ENCODE measurements at regions not wholly inside any gene's neighbourhood (a gene's known extent, or its start where the extent isn't known, plus 50 kb on each side); places are given as distances from the start of the nearest gene placed in this dataset.

- H3K27me3 ChIP-seq (ENCODE audit: low read length): no peaks in the 10 kb centered on the region
- no peak for TF ChIP-seq EZH2phosphoT487 (conservative IDR thresholded peaks at IDR 0.05; ENCODE audit: low read length)
- TF ChIP-seq CTCF (IDR thresholded peaks at IDR 0.05; ENCODE audit: insufficient read depth, low read length, poor library complexity, severe bottlenecking): no peak
- H3K36me3 ChIP-seq (ENCODE audit: low read length): no peaks in the 10 kb centered on the region
- no peaks in the 10 kb centered on the region for H4K20me1 ChIP-seq (ENCODE audit: low read depth, low read length)
- no peak overlapping the region for H3K9ac ChIP-seq (ENCODE audit: low read length)
- H3K4me2 ChIP-seq (ENCODE audit: low read depth, low read length, poor library complexity, severe bottlenecking): no peak overlapping the region
- H3K79me2 ChIP-seq (ENCODE audit: insufficient read depth, low read length): no peaks in the 10 kb centered on the region
- H3K9me3 ChIP-seq (ENCODE audit: insufficient read depth, low read length): no peaks in the 10 kb centered on the region
- H2AFZ ChIP-seq (ENCODE audit: low read depth, low read length, severe bottlenecking): no peak overlapping the region
- H3K27ac ChIP-seq (ENCODE audit: low read depth, low read length): no peak overlapping the region
- H3K9me2 ChIP-seq (replicated peaks; ENCODE audit: insufficient read depth, low read length): no peaks in the 10 kb centered on the region
- H3K4me3 ChIP-seq (ENCODE audit: insufficient read depth, low read length, poor library complexity, severe bottlenecking): no peak overlapping the region
- H3F3A ChIP-seq (ENCODE audit: insufficient read depth): no peaks in the 10 kb centered on the region
These were observed 412.3 kb upstream of the ID4 start for GRCh38 chr6:19424853-19425252.

GRCh38 chr6:19427548-19427947, 409.6 kb upstream of the ID4 start:
- no peaks in the 10 kb centered on the region for H3K79me2 ChIP-seq (ENCODE audit: insufficient read depth, low read length)
- no peak overlapping the region for H3K27ac ChIP-seq (ENCODE audit: low read depth, low read length)
- no peak overlapping the region for H3K9ac ChIP-seq (ENCODE audit: low read length)
- H3F3A ChIP-seq (ENCODE audit: insufficient read depth): no peaks in the 10 kb centered on the region
- H3K36me3 ChIP-seq (ENCODE audit: low read length): no peaks in the 10 kb centered on the region
- H3K4me3 ChIP-seq (ENCODE audit: insufficient read depth, low read length, poor library complexity, severe bottlenecking): no peak overlapping the region
- H3K4me2 ChIP-seq (ENCODE audit: low read depth, low read length, poor library complexity, severe bottlenecking): no peak overlapping the region
- TF ChIP-seq CTCF (IDR thresholded peaks at IDR 0.05; ENCODE audit: insufficient read depth, low read length, poor library complexity, severe bottlenecking) (no peak), EZH2phosphoT487 (conservative IDR thresholded peaks at IDR 0.05; ENCODE audit: low read length) (no peak)
- no peaks in the 10 kb centered on the region for H4K20me1 ChIP-seq (ENCODE audit: low read depth, low read length)
- H2AFZ ChIP-seq (ENCODE audit: low read depth, low read length, severe bottlenecking): no peak overlapping the region
- no peaks in the 10 kb centered on the region for H3K9me3 ChIP-seq (ENCODE audit: insufficient read depth, low read length)
- no peaks in the 10 kb centered on the region for H3K27me3 ChIP-seq (ENCODE audit: low read length)
- H3K9me2 ChIP-seq (replicated peaks; ENCODE audit: insufficient read depth, low read length): no peaks in the 10 kb centered on the region

GRCh38 chr6:19432966-19433498, 404.1 kb upstream of the ID4 start:
- Histone ChIP-seq H3F3A (ENCODE audit: insufficient read depth) (no peaks in the 10 kb centered on the region), H3K27ac (ENCODE audit: low read depth, low read length) (no peak overlapping the region), H3K9me3 (ENCODE audit: insufficient read depth, low read length) (no peaks in the 10 kb centered on the region), H3K4me3 (ENCODE audit: insufficient read depth, low read length, poor library complexity, severe bottlenecking) (no peak overlapping the region), H3K4me2 (ENCODE audit: low read depth, low read length, poor library complexity, severe bottlenecking) (no peak overlapping the region), H2AFZ (ENCODE audit: low read depth, low read length, severe bottlenecking) (no peak overlapping the region), H3K27me3 (ENCODE audit: low read length) (no peaks in the 10 kb centered on the region), H3K79me2 (ENCODE audit: insufficient read depth, low read length) (no peaks in the 10 kb centered on the region), H3K9ac (ENCODE audit: low read length) (no peak overlapping the region), H4K20me1 (ENCODE audit: low read depth, low read length) (no peaks in the 10 kb centered on the region), H3K36me3 (ENCODE audit: low read length) (no peaks in the 10 kb centered on the region), H3K9me2 (replicated peaks; ENCODE audit: insufficient read depth, low read length) (no peaks in the 10 kb centered on the region)
- TF ChIP-seq CTCF (IDR thresholded peaks at IDR 0.05; ENCODE audit: insufficient read depth, low read length, poor library complexity, severe bottlenecking): no peak
- TF ChIP-seq EZH2phosphoT487 (conservative IDR thresholded peaks at IDR 0.05; ENCODE audit: low read length): no peak
